ENCODE measurements at regions not wholly inside any gene's neighbourhood (a gene's known extent, or its start where the extent isn't known, plus 50 kb on each side); places are given as distances from the start of the nearest gene placed in this dataset.

- Histone ChIP-seq H2BK20ac (ENCODE audit: low read depth, low read length) (no peak overlapping the region), H3K14ac (replicated peaks; ENCODE audit: low read depth, low read length) (no peak overlapping the region), H2BK5ac (ENCODE audit: low read depth, low read length, poor library complexity, severe bottlenecking) (no peak overlapping the region), H4K5ac (ENCODE audit: low read depth, low read length) (no peak overlapping the region), H4K20me1 (ENCODE audit: insufficient read depth, low read length) (no peaks in the 10 kb centered on the region), H3K4me3 (ENCODE audit: insufficient read depth, low read depth, low read length) (no peak overlapping the region), H3K9me1 (ENCODE audit: insufficient read depth, low read length) (no peaks in the 10 kb centered on the region), H3K36me3 (ENCODE audit: control insufficient read depth, insufficient read depth, low read length) (no peaks in the 10 kb centered on the region), H4K8ac (ENCODE audit: low read depth in 2 of 2, low read length in 2 of 2) (no peak overlapping the region), H3K4me1 (ENCODE audit: control insufficient read depth, insufficient read depth, low read length) (no peaks in the 10 kb centered on the region), H2AFZ (replicated peaks; ENCODE audit: low read length, poor library complexity) (no peak overlapping the region), H2AK5ac (ENCODE audit: low read depth, low read length) (no peak overlapping the region), H3K79me1 (ENCODE audit: low read depth in 1 of 2, low read length in 2 of 2) (no peaks in the 10 kb centered on the region), H3K9me3 (ENCODE audit: control insufficient read depth, insufficient read depth, low read length) (no peaks in the 10 kb centered on the region), H3K4me2 (ENCODE audit: low read depth, low read length) (no peak overlapping the region), H3K18ac (ENCODE audit: low read depth, low read length) (no peak overlapping the region), H2BK120ac (ENCODE audit: low read depth, low read length) (no peak overlapping the region), H2AK9ac (replicated peaks; ENCODE audit: low read depth, low read length, poor library complexity) (no peak overlapping the region), H3K56ac (ENCODE audit: extremely low read depth, insufficient read depth, low read length) (no peak overlapping the region), H2BK15ac (ENCODE audit: low read depth, low read length) (no peak overlapping the region), H3K9ac (ENCODE audit: low read depth, low read length) (no peak overlapping the region), H3K27ac (ENCODE audit: insufficient read depth, low read length) (no peak overlapping the region), H3K4ac (ENCODE audit: low read depth, low read length) (no peak overlapping the region), H3K27me3 (ENCODE audit: control insufficient read depth, insufficient read depth, low read length) (no peaks in the 10 kb centered on the region), H3K23ac (ENCODE audit: low read depth, low read length) (no peak overlapping the region), H4K91ac (ENCODE audit: insufficient read depth, low read depth, low read length) (no peak overlapping the region)
- dilution Hi-C loops (cut with HindIII; ENCODE audit: low sequenced_read_pairs, unreplicated experiment) (no loop called here), in situ Hi-C loops (cut with MboI; ENCODE audit: low sequenced_read_pairs) (no loop called here), intact Hi-C loops (cut with micrococcal nuclease) (loop anchor here (2.0 to 10.0 kb wide), 5 partner anchors 156 to 422 kb away; no protein-coding TSS in a partner anchor)
- POLR2A ChIA-PET (ENCODE audit: unreplicated experiment) = no interaction called here
- no TSS peak for BruUV-seq (replicated peaks)
- ATAC-seq (ENCODE audit: low read depth) = no peak
- DNase-seq = peak; percentile 36
- WGBS, 2 experiments (ENCODE audit: extremely low coverage in 2 of 2, insufficient read length in 1 of 2) = no CpG with 5 or more reads among the region's 1 CpG
- CTCF ChIA-PET = interaction anchor here (0.8 kb wide), 1 partner anchor 311 kb away, joined by 3 read pairs; no protein-coding TSS in a partner anchor
- peak; percentile 61 for TF ChIP-seq SMC3 (IDR thresholded peaks at IDR 0.05; ENCODE audit: low read depth, low read length)
- peak; percentile 67 for TF ChIP-seq RAD21 (IDR thresholded peaks at IDR 0.05; ENCODE audit: low read length)
- no peak for TF ChIP-seq MXI1 (IDR thresholded peaks at IDR 0.05; ENCODE audit: borderline replicate concordance, low read depth, low read length)
- TF ChIP-seq BHLHE40 (IDR thresholded peaks at IDR 0.05; ENCODE audit: low read depth, low read length) = no peak
- TF ChIP-seq CEBPB (IDR thresholded peaks at IDR 0.05; ENCODE audit: low read depth, low read length) = no peak
- TF ChIP-seq, protein P1, sequence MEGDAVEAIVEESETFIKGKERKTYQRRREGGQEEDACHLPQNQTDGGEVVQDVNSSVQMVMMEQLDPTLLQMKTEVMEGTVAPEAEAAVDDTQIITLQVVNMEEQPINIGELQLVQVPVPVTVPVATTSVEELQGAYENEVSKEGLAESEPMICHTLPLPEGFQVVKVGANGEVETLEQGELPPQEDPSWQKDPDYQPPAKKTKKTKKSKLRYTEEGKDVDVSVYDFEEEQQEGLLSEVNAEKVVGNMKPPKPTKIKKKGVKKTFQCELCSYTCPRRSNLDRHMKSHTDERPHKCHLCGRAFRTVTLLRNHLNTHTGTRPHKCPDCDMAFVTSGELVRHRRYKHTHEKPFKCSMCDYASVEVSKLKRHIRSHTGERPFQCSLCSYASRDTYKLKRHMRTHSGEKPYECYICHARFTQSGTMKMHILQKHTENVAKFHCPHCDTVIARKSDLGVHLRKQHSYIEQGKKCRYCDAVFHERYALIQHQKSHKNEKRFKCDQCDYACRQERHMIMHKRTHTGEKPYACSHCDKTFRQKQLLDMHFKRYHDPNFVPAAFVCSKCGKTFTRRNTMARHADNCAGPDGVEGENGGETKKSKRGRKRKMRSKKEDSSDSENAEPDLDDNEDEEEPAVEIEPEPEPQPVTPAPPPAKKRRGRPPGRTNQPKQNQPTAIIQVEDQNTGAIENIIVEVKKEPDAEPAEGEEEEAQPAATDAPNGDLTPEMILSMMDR (conservative IDR thresholded peaks at IDR 0.05; ENCODE audit: low read depth, low read length) = peak; percentile 55
Observed at GRCh38 chr7:46776790-46777189, 805.1 kb downstream of the TNS3 start.

Data from IMR-90 (cell line).